Thyroid gland (tissue), 4 donors: ENCODE measurements at regions not wholly inside any gene's neighbourhood (a gene's known extent, or its start where the extent isn't known, plus 50 kb on each side); places are given as distances from the start of the nearest gene placed in this dataset.

Experiments
- DNase-seq, 2 donors: peaks; one replicate each; pipeline ENCODE4 v3.0.0-alpha.2; 2019
- H3K27ac ChIP-seq, 3 donors: fragments of 200-600 bp; sonication (generic); 1 replicate in 2 of 3; 2 replicates in 1 of 3; pipeline ENCODE4 v1.5.1; 2016 to 2019; ENCODE audit warnings: mild to moderate bottlenecking in 1 of 3, moderate library complexity in 1 of 3
- H3K27me3 ChIP-seq: fragments of 200-600 bp; sonication (generic); one replicate; pipeline ENCODE4 v1.5.1; 2019
- H3K36me3 ChIP-seq, 2 donors: fragments of 200-600 bp; sonication (generic); one replicate each; pipeline ENCODE4 v1.5.1; 2016 to 2019
- H3K4me1 ChIP-seq, 2 donors: fragments of 200-600 bp; sonication (generic); one replicate each; pipeline ENCODE4 v1.5.1; 2017 to 2019
- H3K4me3 ChIP-seq, 3 donors: fragments of 200-600 bp; sonication (generic); replicated peaks in 1 of 3; 1 replicate in 2 of 3; 2 replicates in 1 of 3; pipeline ENCODE4 v1.5.1; 2016; ENCODE audit warnings: mild to moderate bottlenecking in 1 of 3
- H3K9me3 ChIP-seq: fragments of 200-600 bp; sonication (generic); one replicate; pipeline ENCODE4 v1.5.1; 2017
- CTCF ChIP-seq, 6 experiments: fragments of 200-600 bp in 3 of 6; fragments of 450-650 bp in 3 of 6; sonication (generic) in 3 of 6; IDR thresholded peaks; one replicate each; pipeline ENCODE4 v1.5.1; 2016 to 2019; ENCODE audit warnings: antibody characterized with exemption in 6 of 6, mild to moderate bottlenecking in 2 of 6, inconsistent platforms in 1 of 6, moderate library complexity in 1 of 6
- POLR2A ChIP-seq, 2 donors: fragments of 450-650 bp; IDR thresholded peaks; one replicate each; pipeline ENCODE4 v1.6.1; 2017; ENCODE audit warnings: antibody characterized with exemption in 2 of 2, mild to moderate bottlenecking in 2 of 2, moderate library complexity in 1 of 2
- WGBS, 2 donors: methylation state at CpG; one replicate each; pipeline ENCODE4 v1.1.5; 2017; 5-methylcytosine and 5-hydroxymethylcytosine counted together
- intact Hi-C: fragments of 100-400 bp; cut with DNase I; formaldehyde crosslinking; loops from one replicate; pipeline ENCODE4 v1.15.1; 2023

GRCh38 chr16:35752012-35752772, 2292.8 kb downstream of the TP53TG3F start:
- H3K27ac ChIP-seq, result no peak overlapping the region
- TF ChIP-seq POLR2A (IDR thresholded peaks at IDR 0.05) (no peak), CTCF (IDR thresholded peaks at IDR 0.05) (no peak)
- no peaks in the 10 kb centered on the region for H3K36me3 ChIP-seq
- DNase-seq, result no peak
- 80 to 82% methylated on average over 18 of the region's 18 CpGs for WGBS, 2 donors
- intact Hi-C loops, result no loop called here
- H3K9me3 ChIP-seq, result no peaks in the 10 kb centered on the region
- no peak overlapping the region for H3K4me3 ChIP-seq
- no peaks in the 10 kb centered on the region for H3K4me1 ChIP-seq
- no peaks in the 10 kb centered on the region for H3K27me3 ChIP-seq

- TF ChIP-seq CTCF (IDR thresholded peaks at IDR 0.05) (no peak), POLR2A (IDR thresholded peaks at IDR 0.05) (no peak)
- no peaks in the 10 kb centered on the region for H3K27me3 ChIP-seq
- H3K9me3 ChIP-seq, result no peaks in the 10 kb centered on the region
- no peaks in the 10 kb centered on the region for H3K4me1 ChIP-seq
- WGBS, 2 donors, result 85 to 88% methylated on average over 22 of the region's 22 CpGs
- intact Hi-C loops, result no loop called here
- H3K27ac ChIP-seq, result no peak overlapping the region
- DNase-seq, result no peak
- no peaks in the 10 kb centered on the region for H3K36me3 ChIP-seq
- no peak overlapping the region for H3K4me3 ChIP-seq
Measured at GRCh38 chr16:35752773-35753558, 2293.6 kb downstream of the TP53TG3F start.

GRCh38 chr16:35753559-35754390, 2294.4 kb downstream of the TP53TG3F start:
- no peaks in the 10 kb centered on the region for H3K27me3 ChIP-seq
- H3K9me3 ChIP-seq, result no peaks in the 10 kb centered on the region
- H3K27ac ChIP-seq, result no peak overlapping the region
- DNase-seq, result no peak
- TF ChIP-seq CTCF (IDR thresholded peaks at IDR 0.05), result no peak
- no peak for TF ChIP-seq POLR2A (IDR thresholded peaks at IDR 0.05)
- H3K4me1 ChIP-seq, result no peaks in the 10 kb centered on the region
- intact Hi-C loops, result no loop called here
- no peak overlapping the region for H3K4me3 ChIP-seq
- no peaks in the 10 kb centered on the region for H3K36me3 ChIP-seq
- WGBS, 2 donors, result 68 to 70% methylated on average over 12 of the region's 12 CpGs

GRCh38 chr16:35754391-35755369, 2295.3 kb downstream of the TP53TG3F start:
- Histone ChIP-seq H3K4me3 (no peak overlapping the region), H3K27me3 (no peaks in the 10 kb centered on the region), H3K4me1 (no peaks in the 10 kb centered on the region), H3K27ac (no peak overlapping the region), H3K9me3 (no peaks in the 10 kb centered on the region), H3K36me3 (no peaks in the 10 kb centered on the region)
- no peak for DNase-seq
- no peak for TF ChIP-seq POLR2A (IDR thresholded peaks at IDR 0.05)
- TF ChIP-seq CTCF (IDR thresholded peaks at IDR 0.05), result no peak
- 77 to 78% methylated on average over 12 of the region's 12 CpGs for WGBS, 2 donors
- intact Hi-C loops, result no loop called here
